Osteoblast (primary cell): ENCODE measurements at regions not wholly inside any gene's neighbourhood (a gene's known extent, or its start where the extent isn't known, plus 50 kb on each side); places are given as distances from the start of the nearest gene placed in this dataset.

ENCODE experiments used
- DNase-seq: peaks from one replicate; pipeline ENCODE4 v3.0.0; 2011; ENCODE audit warnings: low spot score, mixed read lengths; ENCODE audit not compliant: insufficient read length; ENCODE audit errors: missing footprints
- H2AFZ ChIP-seq: 2 replicates; pipeline ENCODE4 v1.6.0; 2011; ENCODE audit warnings: mild to moderate bottlenecking, low read length
- H3K27ac ChIP-seq: 2 replicates; pipeline ENCODE4 v1.5.1; 2011; ENCODE audit warnings: mild to moderate bottlenecking, low read depth, low read length, moderate library complexity
- H3K27me3 ChIP-seq: 2 replicates; pipeline ENCODE4 v1.6.0; 2012; ENCODE audit warnings: mild to moderate bottlenecking, control low read depth, inconsistent platforms, low read length, moderate library complexity; ENCODE audit not compliant: insufficient read depth
- H3K36me3 ChIP-seq: 2 replicates; pipeline ENCODE4 v1.5.1; 2011; ENCODE audit warnings: mild to moderate bottlenecking, low read length, control low read depth, moderate library complexity; ENCODE audit not compliant: insufficient read depth
- H3K4me1 ChIP-seq: 2 replicates; pipeline ENCODE4 v1.5.1; 2011; ENCODE audit warnings: mild to moderate bottlenecking, low read length, control low read depth, moderate library complexity; ENCODE audit not compliant: insufficient read depth
- H3K4me2 ChIP-seq: 2 replicates; pipeline ENCODE4 v1.6.0; 2011; ENCODE audit warnings: mild to moderate bottlenecking, low read length; ENCODE audit not compliant: insufficient read depth
- H3K4me3 ChIP-seq: fragments of 200-600 bp; sonication (generic); 3 replicates; pipeline ENCODE4 v1.5.1; 2012; ENCODE audit warnings: mild to moderate bottlenecking, low read length, inconsistent platforms; ENCODE audit not compliant: insufficient read depth
- H3K79me2 ChIP-seq: 2 replicates; pipeline ENCODE4 v1.6.0; 2012; ENCODE audit warnings: mild to moderate bottlenecking, low read length, control low read depth, inconsistent platforms; ENCODE audit not compliant: insufficient read depth
- H3K9me3 ChIP-seq: 2 replicates; pipeline ENCODE4 v1.5.1; 2011; ENCODE audit warnings: low read depth, low read length, control low read depth
- H4K20me1 ChIP-seq: 2 replicates; pipeline ENCODE4 v1.6.0; 2012; ENCODE audit warnings: mild to moderate bottlenecking, low read length, control low read depth; ENCODE audit not compliant: insufficient read depth
- CTCF ChIP-seq: IDR thresholded peaks from 2 replicates; pipeline ENCODE4 v1.5.1; 2011; ENCODE audit warnings: mild to moderate bottlenecking, low read depth, low read length, moderate library complexity; ENCODE audit errors: extremely low read depth

GRCh38 chr9:3676766-3677165, 151.0 kb upstream of the RFX3 start:
- H3K4me1 ChIP-seq, result no peaks in the 10 kb centered on the region
- no peak overlapping the region for H3K4me3 ChIP-seq
- no peaks in the 10 kb centered on the region for H3K79me2 ChIP-seq
- no peaks in the 10 kb centered on the region for H3K9me3 ChIP-seq
- no peak overlapping the region for H3K27ac ChIP-seq
- no peaks in the 10 kb centered on the region for H3K36me3 ChIP-seq
- H3K4me2 ChIP-seq, result no peak overlapping the region
- TF ChIP-seq CTCF, result no peak
- no peaks in the 10 kb centered on the region for H3K27me3 ChIP-seq
- H4K20me1 ChIP-seq, result no peaks in the 10 kb centered on the region
- no peak overlapping the region for H2AFZ ChIP-seq
- no peak for DNase-seq

GRCh38 chr9:3675946-3676345, 150.1 kb upstream of the RFX3 start:
- Histone ChIP-seq H4K20me1 (no peaks in the 10 kb centered on the region), H3K79me2 (no peaks in the 10 kb centered on the region), H3K36me3 (no peaks in the 10 kb centered on the region), H3K4me1 (no peaks in the 10 kb centered on the region), H2AFZ (no peak overlapping the region), H3K27ac (no peak overlapping the region), H3K27me3 (no peaks in the 10 kb centered on the region), H3K4me2 (no peak overlapping the region), H3K4me3 (no peak overlapping the region), H3K9me3 (no peaks in the 10 kb centered on the region)
- no peak for DNase-seq
- TF ChIP-seq CTCF, result no peak

- no peaks in the 10 kb centered on the region for H3K27me3 ChIP-seq
- no peak overlapping the region for H3K27ac ChIP-seq
- no peak overlapping the region for H3K4me2 ChIP-seq
- H3K4me1 ChIP-seq, result no peaks in the 10 kb centered on the region
- H3K79me2 ChIP-seq, result no peaks in the 10 kb centered on the region
- no peaks in the 10 kb centered on the region for H3K36me3 ChIP-seq
- no peaks in the 10 kb centered on the region for H3K9me3 ChIP-seq
- no peak for DNase-seq
- no peak overlapping the region for H2AFZ ChIP-seq
- H3K4me3 ChIP-seq, result no peak overlapping the region
- no peaks in the 10 kb centered on the region for H4K20me1 ChIP-seq
- no peak for TF ChIP-seq CTCF
Observed at GRCh38 chr9:3674561-3674960, 148.8 kb upstream of the RFX3 start.

- Histone ChIP-seq H2AFZ (no peak overlapping the region), H3K4me1 (no peaks in the 10 kb centered on the region), H3K4me3 (no peak overlapping the region)
Observed at GRCh38 chr9:3672399-3672798, 146.6 kb upstream of the RFX3 start.

More at GRCh38 chr9:3672399-3672798, 146.6 kb upstream of the RFX3 start:
- DNase-seq, result no peak
- Histone ChIP-seq H3K79me2 (no peaks in the 10 kb centered on the region), H4K20me1 (no peaks in the 10 kb centered on the region), H3K9me3 (no peaks in the 10 kb centered on the region), H3K4me2 (no peak overlapping the region), H3K36me3 (no peaks in the 10 kb centered on the region), H3K27me3 (no peaks in the 10 kb centered on the region), H3K27ac (no peak overlapping the region)
- TF ChIP-seq CTCF, result no peak
